HG03575 (cell line): ENCODE measurements at regions not wholly inside any gene's neighbourhood (a gene's known extent, or its start where the extent isn't known, plus 50 kb on each side); places are given as distances from the start of the nearest gene placed in this dataset.

Experiments
- ATAC-seq: cut with Tn5 transposase; IDR thresholded peaks from one replicate; pipeline ENCODE4 v1.9.1; 2021; ENCODE audit not compliant: unreplicated experiment, insufficient number of reproducible peaks, low FRiP score; ENCODE audit errors: extremely low read depth

GRCh38 chr2:235366807-235367206 lies 127.0 kb upstream of the AGAP1 start:
- ATAC-seq, result no peak

- no peak for ATAC-seq
Measured at GRCh38 chr2:235371018-235371417, 122.8 kb upstream of the AGAP1 start.

- no peak for ATAC-seq
Measured at GRCh38 chr2:235373171-235373570, 120.7 kb upstream of the AGAP1 start.

GRCh38 chr2:235377176-235377575 lies 116.7 kb upstream of the AGAP1 start:
- ATAC-seq, result no peak

GRCh38 chr2:235378246-235378645 lies 115.6 kb upstream of the AGAP1 start:
- no peak for ATAC-seq

GRCh38 chr2:235378944-235379343 lies 114.9 kb upstream of the AGAP1 start:
- no peak for ATAC-seq

- no peak for ATAC-seq
Measured at GRCh38 chr2:235381261-235381912, 112.5 kb upstream of the AGAP1 start.

GRCh38 chr2:235382179-235382578 lies 111.7 kb upstream of the AGAP1 start:
- ATAC-seq, result no peak

- no peak for ATAC-seq
Measured at GRCh38 chr2:235382601-235383000, 111.2 kb upstream of the AGAP1 start.

GRCh38 chr2:235383272-235383843 lies 110.5 kb upstream of the AGAP1 start:
- no peak for ATAC-seq

GRCh38 chr2:235384624-235385023 lies 109.2 kb upstream of the AGAP1 start:
- no peak for ATAC-seq

- ATAC-seq, result no peak
Measured at GRCh38 chr2:235389626-235390025, 104.2 kb upstream of the AGAP1 start.

GRCh38 chr2:235390108-235390815 lies 103.6 kb upstream of the AGAP1 start:
- no peak for ATAC-seq

GRCh38 chr2:235390816-235391194 lies 103.0 kb upstream of the AGAP1 start:
- no peak for ATAC-seq

GRCh38 chr2:235391921-235392615 lies 101.8 kb upstream of the AGAP1 start:
- ATAC-seq, result no peak

- no peak for ATAC-seq
Measured at GRCh38 chr2:235394278-235394828, 99.5 kb upstream of the AGAP1 start.

- no peak for ATAC-seq
Measured at GRCh38 chr2:235396071-235396846, 97.6 kb upstream of the AGAP1 start.

- no peak for ATAC-seq
Measured at GRCh38 chr2:235398321-235398720, 95.5 kb upstream of the AGAP1 start.

GRCh38 chr2:235399895-235400294 lies 93.9 kb upstream of the AGAP1 start:
- no peak for ATAC-seq
